ENCODE measurements at regions not wholly inside any gene's neighbourhood (a gene's known extent, or its start where the extent isn't known, plus 50 kb on each side); places are given as distances from the start of the nearest gene placed in this dataset.
A peak's percentile ranks its signal among the peaks of the same experiment; 100 is the strongest.

- TF ChIP-seq MBD1 (CRISPR knock-in tag; IDR thresholded peaks at IDR 0.05) (no peak), YY1 (IDR thresholded peaks at IDR 0.05; ENCODE audit: borderline replicate concordance in 1 of 3, control insufficient read depth in 1 of 3, extremely low read depth in 1 of 3, insufficient read depth in 3 of 3, insufficient read length in 1 of 3, insufficient replicate concordance in 2 of 3, low read depth in 1 of 3, low read length in 2 of 3) (no peak), BACH1 (tag; IDR thresholded peaks at IDR 0.05) (no peak; the same call in 1 of the 2 replicates), UBTF (IDR thresholded peaks at IDR 0.05; ENCODE audit: borderline replicate concordance in 1 of 2, low read depth in 2 of 2, low read length in 2 of 2) (0 out of 4 replicates have a peak, but pooled peaks of 1 of the 2 experiments have one; percentile 20), SETDB1 (IDR thresholded peaks at IDR 0.05; ENCODE audit: low read length) (no peak), SNAPC5 (CRISPR knock-in tag; IDR thresholded peaks at IDR 0.05) (no peak), ZNF436 (CRISPR knock-in tag; IDR thresholded peaks at IDR 0.05) (no peak), SIN3B (IDR thresholded peaks at IDR 0.05; ENCODE audit: low read depth) (no peak), MEF2D (tag; conservative IDR thresholded peaks at IDR 0.05; ENCODE audit: low read depth) (peak; percentile 74; the same call in 1 of the 2 replicates), SMAD2 (IDR thresholded peaks at IDR 0.05; ENCODE audit: low read depth, low read length) (no peak), REST (IDR thresholded peaks at IDR 0.05; ENCODE audit: borderline replicate concordance) (no peak), REST (CRISPR knock-in tag; IDR thresholded peaks at IDR 0.05; ENCODE audit: low read depth) (0 out of 2 replicates have a peak, but pooled peaks have one; percentile 38), KLF6 (CRISPR knock-in tag; IDR thresholded peaks at IDR 0.05; ENCODE audit: borderline replicate concordance) (no peak), SRSF7 (optimal IDR thresholded peaks at IDR 0.05; ENCODE audit: low read depth, low read length) (no peak), SRSF3 (IDR thresholded peaks at IDR 0.05; ENCODE audit: insufficient read depth, low read length) (no peak)
Observed at GRCh38 chr14:95620659-95621059, 65.6 kb upstream of the TCL1B start (continued).

All from K562 (cell line).